Amygdala (tissue), 56 donors: ENCODE measurements at regions not wholly inside any gene's neighbourhood (a gene's known extent, or its start where the extent isn't known, plus 50 kb on each side); places are given as distances from the start of the nearest gene placed in this dataset.
"Not testable (repeated sequence)": the region's sequence is repeated elsewhere in the genome, so short reads cannot be mapped to it uniquely, and the experiment has no call there.

ENCODE experiments used
- DNase-seq, 56 donors: peaks; one replicate each; lab custom pipeline; 2025; lab: John Stamatoyannopoulos, UW

DNA sequence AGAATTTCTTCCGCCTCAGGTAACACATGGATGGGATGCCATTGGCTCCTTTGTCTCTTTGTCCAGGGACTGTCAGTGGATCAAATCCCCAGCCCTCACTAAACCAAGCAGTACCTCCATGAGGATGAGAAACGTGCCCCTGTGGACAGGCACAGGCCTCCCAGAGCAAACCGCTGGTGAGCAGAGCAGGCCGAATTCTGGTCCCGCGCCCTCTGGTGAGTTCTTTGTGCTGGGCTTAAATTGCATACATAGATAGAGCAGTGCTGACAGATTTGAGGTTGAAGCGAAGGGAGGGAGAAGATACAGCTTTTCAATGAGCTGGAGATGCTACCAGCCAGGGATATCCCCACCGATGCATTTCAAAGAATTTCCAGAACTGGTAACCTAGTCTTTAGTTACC is 143.8 kb downstream of the HSD17B3 start:
- no peak for DNase-seq

DNA sequence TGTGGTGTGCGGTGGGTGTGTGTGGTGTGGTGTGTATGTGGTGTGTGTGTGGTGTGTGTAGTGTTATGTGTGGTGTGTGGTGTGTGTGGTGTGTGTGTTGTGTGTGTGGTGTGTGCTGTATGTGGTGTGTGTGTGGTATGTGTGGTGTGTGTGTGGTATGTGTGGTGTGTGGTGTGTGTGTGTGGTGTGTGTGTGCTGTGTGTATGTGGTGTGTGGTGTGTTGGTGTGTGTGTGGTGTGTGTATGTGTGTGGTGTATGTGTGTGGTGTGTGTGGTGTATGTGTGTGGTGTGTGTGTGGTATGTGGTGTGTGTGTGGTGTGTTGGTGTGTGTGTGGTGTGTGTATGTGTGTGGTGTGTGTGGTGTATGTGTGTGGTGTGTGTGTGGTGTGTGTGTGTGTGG is 144.3 kb downstream of the HSD17B3 start:
- no peak for DNase-seq

DNA sequence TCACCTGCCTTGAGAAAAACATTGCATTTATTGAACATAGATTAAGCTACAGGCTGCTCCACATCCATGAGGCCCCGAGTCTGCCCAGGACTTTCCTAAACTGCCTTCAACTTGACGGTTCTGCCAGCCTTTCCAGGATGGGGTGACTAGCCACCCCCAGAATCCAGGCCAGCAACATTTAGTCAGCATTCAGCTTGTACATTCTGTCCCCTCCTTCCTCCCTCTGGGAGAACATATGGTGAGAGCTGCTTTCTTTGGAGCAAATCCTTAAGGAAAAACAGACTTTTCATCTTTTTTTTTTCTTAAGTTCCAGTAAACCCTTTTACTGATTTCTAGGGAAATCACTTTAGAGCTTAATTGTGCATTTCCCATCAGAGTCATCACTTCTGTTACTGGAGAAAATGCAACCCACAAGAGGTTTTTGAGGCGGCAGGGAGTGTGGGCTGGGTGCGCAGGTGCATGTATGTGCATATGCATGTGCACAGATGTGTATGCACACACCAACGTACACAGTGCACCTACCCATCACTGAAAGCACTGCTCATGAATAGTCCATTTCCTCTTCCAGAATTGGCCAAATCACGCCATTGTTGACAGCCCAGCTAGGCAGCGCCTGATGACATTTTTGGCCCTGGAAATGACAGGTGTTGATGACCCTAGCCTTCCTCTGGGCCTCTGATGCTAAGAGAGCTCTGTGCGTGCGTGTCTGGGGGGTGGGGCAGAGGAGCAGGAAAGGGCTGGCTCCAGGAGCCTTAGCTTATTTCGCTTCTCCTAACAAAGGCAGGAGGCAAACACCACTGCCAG is 145.6 kb downstream of the HSD17B3 start:
- peak in 3 of 56 donors; percentile 7 to 23 (median 16) for DNase-seq

DNA sequence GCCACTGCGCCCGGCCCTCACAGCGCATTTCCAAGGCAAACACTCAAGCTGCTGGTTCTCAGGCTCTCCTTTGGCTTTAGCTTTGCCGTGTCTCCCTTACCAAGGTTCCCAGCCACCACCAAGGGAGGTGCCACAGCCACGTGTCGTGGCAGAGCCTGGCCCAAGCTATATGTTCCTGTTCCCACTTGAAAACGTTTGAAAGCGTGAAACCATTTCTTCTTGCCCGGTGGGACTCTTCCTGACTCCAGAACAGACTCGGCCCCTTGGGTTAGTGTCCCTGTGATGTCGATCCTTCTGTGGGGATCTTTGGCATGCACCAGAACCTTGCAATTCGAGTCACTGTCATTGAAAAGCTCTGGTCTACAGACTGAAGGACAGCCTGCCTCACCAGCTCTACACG is 147.9 kb downstream of the HSD17B3 start:
- DNase-seq, result no peak

DNA sequence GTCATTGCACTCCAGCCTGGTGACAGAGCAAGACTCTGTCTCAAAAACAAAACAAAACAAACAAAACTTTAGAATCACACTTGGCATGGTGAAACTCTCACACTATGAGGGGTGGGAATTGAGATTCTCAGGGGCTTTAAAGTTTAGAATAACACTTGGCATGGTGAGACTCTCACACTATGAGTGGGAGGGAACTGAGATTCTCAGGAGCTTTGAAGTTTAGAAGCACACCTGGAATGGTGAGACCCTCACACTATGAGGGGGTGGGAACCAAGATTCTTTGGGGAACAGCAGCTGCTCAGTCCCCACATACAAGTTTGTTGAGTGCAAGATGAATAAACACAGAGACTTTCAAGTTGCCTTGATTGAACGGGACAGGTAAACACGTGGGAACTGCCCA is 149.4 kb downstream of the HSD17B3 start:
- no peak for DNase-seq

DNA sequence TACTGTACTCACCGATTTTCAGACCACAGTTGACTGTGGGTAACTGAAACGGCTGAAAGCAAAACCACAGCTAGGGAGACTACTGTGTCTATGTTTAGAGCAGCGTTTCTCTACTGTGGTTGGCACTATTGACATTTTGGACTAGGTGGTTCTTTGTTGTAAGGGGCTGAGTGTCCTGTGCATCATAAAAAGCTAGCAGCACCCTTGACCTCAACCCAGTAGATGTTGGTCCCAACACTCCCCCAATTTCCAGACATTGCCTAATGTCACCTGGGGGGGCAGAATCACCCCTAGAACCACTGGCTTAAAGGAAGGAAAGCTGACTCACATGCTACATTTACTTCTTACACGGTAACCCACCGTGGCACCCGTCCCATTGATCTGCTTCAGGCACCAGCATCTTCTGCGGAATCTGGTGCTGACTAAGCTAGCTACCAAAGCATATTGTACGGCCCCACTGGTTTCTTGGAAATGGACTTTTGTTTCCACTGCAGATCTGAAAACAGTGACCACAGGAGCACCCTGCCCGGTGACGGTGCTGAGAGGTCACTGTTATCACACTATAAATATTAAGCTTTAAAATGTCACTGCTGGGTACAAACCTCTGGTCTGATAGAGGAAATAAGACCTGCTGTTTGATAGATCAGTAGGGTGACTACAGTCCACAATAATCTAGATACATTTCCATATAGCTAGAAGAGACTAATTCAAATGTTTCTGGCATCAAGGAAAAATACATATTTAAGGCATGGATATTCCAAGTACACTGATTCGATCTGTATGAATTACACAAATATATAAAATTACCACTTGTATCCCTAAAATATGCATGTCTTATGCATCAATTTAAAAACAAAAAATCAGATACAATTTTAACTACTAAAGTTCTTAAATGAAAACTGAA is 151.4 kb downstream of the HSD17B3 start:
- DNase-seq, result no peak

DNA sequence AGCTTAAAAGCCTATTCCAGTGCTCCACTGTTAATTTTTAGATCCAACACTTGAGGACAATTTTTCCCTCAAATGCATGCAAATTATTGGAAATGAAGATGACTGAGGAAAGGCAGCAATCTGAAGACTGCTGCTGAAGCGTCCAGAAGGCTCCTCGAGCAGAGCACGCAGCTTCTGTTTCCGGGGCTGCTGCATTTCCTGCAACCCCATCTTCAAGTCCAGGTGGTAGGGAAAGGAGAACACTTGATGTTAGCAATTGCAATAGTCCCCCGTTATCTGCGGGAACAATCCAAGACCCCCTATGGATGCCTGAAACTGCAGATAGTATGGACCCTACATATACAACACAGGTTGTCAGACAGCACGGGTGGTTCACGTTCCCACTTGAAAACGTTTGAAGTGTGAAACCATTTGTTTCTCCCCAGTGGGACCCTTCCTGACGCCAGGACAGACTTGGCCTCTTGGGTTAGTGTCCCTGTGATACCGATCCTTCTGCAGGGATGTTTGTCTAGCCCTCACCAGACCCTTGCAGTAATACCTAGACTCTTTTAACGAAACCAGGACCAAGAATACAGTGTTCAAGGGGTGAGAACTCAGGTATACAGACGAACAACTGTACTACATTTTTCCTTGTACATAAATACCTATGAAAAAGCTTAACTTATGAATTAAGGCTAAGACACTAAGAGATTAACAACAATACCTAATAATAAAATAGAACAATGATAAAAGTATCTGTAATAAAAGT is 152.3 kb downstream of the HSD17B3 start:
- no peak for DNase-seq

DNA sequence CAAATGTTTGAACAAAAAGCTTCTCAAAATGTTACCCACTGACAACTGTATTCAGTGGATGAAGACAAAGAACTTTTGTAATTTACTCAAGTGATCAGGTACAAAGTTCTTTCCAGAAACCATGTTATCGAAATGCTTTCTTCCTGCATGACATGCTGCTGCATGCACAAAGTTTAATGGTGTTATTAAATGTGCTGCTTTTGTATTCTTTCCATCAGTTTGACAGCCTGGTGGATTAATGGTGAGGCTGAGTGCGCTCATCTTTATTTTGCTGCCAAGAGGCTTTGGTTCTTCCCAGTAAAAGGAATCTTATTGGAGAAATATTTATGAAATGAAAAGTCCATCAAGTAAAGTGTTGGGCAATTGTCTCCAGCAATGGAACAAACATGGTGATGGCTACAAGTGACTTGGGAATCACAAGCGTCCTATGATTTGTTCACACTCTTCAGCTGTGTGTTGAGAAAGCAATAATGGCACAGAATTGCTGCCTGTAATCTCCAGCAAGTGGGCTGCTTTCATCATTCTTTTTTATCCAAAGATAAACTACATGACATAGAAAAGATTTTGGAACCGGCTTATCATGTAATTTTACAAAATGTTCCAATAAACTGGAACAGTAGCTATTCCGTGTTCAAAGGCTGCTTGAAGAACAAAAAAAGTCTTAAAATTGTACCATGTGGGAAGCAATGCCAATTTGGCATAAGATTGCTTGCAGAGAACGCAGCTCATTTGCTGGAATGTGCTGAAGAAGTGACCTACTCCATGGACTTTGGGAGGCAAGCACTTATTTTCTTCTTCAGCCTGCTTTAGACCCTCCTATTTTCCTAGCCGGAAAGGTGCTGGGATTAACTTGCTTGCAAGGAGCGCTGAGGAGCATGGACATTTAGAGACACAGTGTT is 153.1 kb downstream of the HSD17B3 start:
- DNase-seq, result no peak

DNA sequence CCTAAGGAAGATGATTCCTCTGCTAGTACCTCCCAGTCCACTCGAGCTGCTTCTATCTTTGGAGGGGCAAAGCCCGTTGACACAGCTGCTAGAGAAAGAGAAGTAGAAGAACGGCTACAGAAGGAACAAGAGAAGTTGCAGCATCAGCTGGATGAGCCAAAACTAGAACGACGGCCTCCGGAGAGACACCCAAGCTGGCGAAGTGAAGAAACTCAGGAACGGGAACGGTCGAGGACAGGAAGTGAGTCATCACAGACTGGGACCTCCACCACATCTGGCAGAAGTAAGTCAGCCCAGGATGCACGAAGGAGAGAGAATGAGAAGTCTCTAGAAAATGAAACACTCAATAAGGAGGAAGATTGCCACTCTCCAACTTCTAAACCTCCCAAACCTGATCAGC is 154.9 kb downstream of the HSD17B3 start:
- not testable (repeated sequence) for DNase-seq

DNA sequence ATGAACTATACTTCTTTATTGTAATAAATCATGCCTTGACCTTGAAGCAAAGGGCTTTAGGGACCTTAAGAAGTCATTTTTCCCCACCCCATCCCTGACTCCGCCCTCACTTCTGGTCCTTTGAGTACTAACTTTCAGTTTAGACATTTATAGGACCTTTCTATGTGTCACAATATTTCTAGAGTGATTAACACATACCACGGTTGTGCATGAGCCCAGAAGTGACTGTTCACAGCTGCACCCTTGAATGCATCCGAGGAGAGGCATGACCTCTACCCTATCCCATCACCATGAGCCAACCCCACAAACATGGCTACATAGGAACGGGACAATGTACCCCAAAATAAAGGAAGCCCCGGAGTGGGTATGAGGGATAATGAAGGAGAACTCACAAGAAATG is 160.3 kb downstream of the HSD17B3 start:
- no peak for DNase-seq

DNA sequence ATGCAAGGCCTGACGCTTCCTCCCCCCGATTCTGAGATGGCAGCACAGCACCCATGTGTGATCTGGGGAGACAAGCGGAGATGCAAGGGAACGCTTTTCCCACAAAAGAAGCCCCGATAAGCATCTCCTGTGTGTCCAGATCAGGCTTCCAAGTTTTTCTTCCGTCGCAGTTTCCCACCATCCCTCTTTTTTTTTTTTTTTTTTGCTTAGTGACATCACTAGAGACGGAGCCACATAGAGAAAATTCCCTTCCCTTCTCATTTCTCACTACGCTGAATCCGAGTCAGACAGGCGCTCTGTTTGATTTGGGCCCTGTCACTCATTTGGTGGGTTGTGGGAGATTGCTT is 160.9 kb downstream of the HSD17B3 start:
- DNase-seq, result peak in 1 of 56 donors; percentile 37

DNA sequence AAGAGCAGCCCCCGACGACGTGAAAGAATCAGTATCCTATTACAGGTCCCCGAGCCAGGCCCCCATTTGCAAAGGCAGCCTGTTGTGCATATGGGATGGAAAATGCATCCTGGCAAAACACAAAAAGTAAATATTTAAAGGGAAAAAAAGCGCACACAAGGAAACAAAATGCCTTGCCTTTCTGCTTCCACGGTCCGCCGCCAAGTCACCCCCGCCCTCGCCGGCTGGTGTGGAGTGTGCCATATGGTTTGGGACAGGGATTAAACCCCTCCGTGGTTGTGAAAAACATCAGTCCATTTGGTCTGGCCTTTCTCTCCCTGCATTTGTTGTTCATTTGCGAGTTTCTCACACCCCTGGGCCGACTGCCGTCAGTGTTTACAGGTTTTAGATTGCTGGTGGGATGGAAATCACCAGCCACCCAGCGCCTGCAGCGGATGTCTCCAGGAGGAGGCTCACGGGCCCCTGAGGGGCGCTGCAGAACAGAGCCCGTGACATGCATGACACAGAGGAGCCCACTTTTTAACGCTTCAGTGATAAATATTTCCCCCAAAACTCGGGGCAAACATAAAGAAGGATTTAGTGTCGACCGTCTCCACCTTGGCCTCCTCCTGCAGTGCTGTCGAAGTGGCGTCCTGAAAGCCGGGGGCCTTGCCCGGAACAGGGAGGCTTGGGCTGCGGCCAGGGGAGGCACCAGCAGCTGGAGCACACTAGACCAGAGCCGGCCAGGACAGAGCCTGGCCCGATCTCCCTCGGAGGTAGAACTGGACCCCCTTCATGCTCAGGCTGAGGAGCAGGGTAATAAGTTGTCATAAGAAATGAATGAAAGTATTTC is 161.5 kb downstream of the HSD17B3 start:
- DNase-seq, result peak in 19 of 56 donors; percentile 18 to 68 (median 44)

DNA sequence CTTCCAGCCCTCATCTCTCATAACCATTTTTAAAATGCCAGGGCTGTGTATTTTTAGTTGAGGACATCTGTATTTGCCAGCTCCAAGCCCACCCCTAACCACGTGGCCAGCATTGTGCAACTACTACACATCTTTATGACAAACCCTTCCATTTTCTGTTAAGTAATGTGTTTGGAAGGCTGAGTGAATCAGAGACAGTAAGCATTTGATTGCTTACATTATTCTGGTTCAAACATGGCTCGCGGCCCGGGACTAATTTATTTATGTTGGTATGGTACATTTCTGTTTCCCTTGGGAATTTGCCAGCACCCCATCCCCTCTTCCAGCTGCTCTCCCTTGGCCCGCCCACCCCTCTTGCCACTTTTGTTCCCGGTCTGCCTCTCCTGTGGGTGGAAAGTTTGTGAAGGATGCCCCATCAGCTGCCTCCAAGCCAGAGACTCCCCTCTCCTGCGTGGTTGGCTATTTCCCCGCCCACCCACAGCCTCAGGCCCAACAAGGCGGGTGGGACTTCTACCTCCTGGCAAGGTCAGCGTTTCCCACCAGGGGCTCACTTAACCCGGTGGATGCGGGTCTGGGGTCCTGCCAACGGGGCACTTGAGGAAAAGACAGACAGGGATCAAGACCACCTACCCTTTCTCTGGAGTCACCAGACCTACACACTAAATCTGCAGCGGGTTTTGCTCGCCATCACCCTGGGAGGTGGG is 162.2 kb downstream of the HSD17B3 start:
- peak in 20 of 56 donors; percentile 14 to 83 (median 40) for DNase-seq

DNA sequence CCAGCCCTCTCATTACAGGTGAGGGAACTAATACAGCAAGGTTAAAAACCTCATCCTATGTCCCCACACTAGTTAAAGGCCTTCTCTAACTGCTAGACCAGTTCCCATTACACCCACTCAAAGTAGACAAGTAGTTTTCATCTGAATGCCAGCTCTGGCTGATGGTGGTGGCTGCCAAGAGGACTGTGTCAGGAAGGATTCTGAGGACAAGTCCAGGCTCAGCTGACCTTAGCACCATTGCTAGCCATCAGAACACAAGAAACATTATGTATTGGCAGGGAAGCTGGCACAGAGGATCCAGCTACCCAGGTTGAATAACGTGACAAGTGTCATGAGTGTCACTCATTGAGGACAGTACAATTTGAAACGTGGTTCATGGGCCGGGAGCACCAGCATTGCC is 163.4 kb downstream of the HSD17B3 start:
- DNase-seq, result peak in 1 of 56 donors; percentile 20

DNA sequence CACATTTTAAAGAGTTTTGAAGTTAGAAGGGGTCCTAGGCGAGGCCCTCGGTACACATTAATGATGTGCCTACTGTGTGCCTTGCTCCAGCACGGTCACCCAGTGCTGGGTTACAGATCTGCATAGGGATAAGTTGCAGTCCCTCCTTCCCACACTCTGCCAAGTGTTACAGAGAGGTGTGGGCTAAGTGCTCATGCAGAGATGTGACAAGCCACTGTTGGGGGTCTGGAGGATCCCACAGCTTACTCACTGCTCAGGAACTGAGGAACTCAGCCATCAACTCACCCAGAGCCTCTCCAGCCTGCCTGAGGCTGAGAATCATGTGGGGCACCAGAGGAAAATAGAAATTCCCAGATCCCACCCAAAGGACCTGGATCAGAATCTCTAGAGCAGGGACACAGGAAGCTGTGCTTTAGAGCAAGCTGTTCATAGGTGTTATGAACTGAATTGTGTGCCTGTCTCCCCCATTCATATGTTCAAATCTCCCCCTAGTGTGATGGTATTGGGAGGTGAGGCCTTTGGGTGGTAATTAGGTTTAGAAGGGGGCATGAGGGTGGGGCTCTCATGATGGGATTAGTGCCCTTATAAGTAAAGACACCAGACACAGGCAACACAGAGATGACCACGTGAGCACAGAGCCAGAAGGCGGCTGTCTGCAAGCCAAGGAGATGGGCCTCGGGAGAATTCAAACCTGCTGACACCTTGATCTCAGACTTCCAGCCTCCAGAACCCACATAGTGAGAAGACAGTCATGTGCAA is 164.1 kb downstream of the HSD17B3 start:
- DNase-seq, result no peak

DNA sequence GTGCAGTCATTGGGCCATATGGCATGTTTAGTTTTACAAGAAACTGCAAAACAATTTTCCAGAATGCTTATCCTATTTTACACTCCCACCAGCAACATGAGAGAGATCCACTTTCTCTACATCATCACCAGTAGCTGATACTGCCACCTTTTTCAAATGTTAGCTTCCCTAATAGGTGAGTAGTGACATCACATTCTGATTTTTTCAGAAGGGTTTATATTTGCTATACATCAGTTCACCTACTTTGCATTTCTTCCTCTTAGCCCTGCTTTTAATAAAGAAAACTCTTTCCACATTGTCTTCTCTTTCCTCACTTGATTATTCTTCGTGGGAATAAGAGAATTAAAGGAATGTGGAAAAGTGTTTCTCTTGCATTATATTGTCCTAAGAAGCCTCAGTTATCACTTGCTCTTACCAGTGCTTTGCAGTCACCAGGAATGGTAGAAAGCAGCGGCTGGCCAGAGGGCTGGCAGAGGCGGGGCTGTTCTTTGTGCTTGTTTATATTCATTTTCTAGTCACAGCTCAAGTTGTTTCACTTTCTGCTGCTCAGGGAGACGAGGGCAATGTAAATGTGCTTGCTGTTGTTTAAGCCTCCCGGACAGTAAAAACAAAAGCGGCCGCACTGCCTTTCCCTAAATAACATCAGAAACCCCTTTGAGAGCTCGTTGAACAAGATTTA is 164.8 kb downstream of the HSD17B3 start:
- DNase-seq, result peak in 40 of 56 donors; percentile 12 to 79 (median 38)

DNA sequence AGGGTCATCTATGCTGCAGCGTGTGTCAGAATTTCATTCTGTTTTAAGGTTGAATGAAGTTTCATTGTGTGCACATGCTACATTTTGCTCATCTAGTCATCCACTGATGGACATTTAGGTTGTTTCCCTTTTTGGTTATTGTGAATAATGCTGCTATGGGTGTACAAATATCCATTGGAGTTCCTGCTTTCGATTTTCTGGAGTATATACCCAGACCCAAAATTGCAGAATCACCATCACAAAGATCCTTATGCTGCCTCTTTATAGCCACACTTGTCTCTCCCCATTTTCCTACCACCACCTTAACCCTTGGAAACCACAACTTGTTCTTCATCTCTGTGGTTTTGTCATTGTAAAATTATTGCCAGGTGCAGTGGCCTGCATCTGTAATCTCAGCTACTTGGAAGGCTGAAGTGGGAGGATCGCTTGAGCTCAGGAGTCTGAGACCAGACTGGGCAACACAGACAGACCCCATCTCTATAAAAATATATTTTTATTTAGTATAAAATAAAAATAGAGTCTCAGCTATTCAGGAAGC is 166.2 kb downstream of the HSD17B3 start:
- no peak for DNase-seq
